ENCODE measurements at regions not wholly inside any gene's neighbourhood (a gene's known extent, or its start where the extent isn't known, plus 50 kb on each side); places are given as distances from the start of the nearest gene placed in this dataset.

- TF ChIP-seq SIN3A (IDR thresholded peaks at IDR 0.05; ENCODE audit: borderline replicate concordance, insufficient read depth, low read length), result no peak
- no peak for TF ChIP-seq TAF1 (IDR thresholded peaks at IDR 0.05; ENCODE audit: borderline replicate concordance, insufficient read depth, low read length)
Observed at GRCh38 chr17:77432034-77432661, 291.4 kb downstream of the SEC14L1 start.

Data from PFSK-1 (cell line).